H9 (cell line): ENCODE measurements at regions not wholly inside any gene's neighbourhood (a gene's known extent, or its start where the extent isn't known, plus 50 kb on each side); places are given as distances from the start of the nearest gene placed in this dataset.

Source experiments
- DNase-seq: peaks from one replicate; pipeline ENCODE4 v3.0.0-alpha.2; 2017
- H2AFZ ChIP-seq: one replicate; pipeline ENCODE4 v1.6.1; 2013; ENCODE audit warnings: mild to moderate bottlenecking, low read length, control low read depth, moderate library complexity
- H2AK5ac ChIP-seq: 2 replicates; pipeline ENCODE4 v1.6.1; 2013; ENCODE audit warnings: low read length, control low read depth, mixed read lengths; ENCODE audit not compliant: insufficient read length
- H2BK120ac ChIP-seq: one replicate; pipeline ENCODE4 v1.6.1; 2013; ENCODE audit warnings: low read depth, mild to moderate bottlenecking, low read length, control low read depth, inconsistent platforms; ENCODE audit not compliant: poor library complexity, severe bottlenecking
- H2BK12ac ChIP-seq: 2 replicates; pipeline ENCODE4 v1.6.1; 2013; ENCODE audit warnings: low read length, control low read depth, mixed read lengths, low read depth; ENCODE audit not compliant: insufficient read length
- H2BK15ac ChIP-seq: 2 replicates; pipeline ENCODE4 v1.6.1; 2013; ENCODE audit warnings: low read depth, low read length, control low read depth
- H2BK20ac ChIP-seq: one replicate; pipeline ENCODE4 v1.6.1; 2013; ENCODE audit warnings: low read depth, mild to moderate bottlenecking, low read length, control low read depth, inconsistent platforms; ENCODE audit not compliant: poor library complexity, severe bottlenecking
- H2BK5ac ChIP-seq: 2 replicates; pipeline ENCODE4 v1.6.1; 2013; ENCODE audit warnings: low read length, control low read depth, mixed read lengths; ENCODE audit not compliant: insufficient read length
- H3K14ac ChIP-seq: 2 replicates; pipeline ENCODE4 v1.6.1; 2013; ENCODE audit warnings: low read length, control low read depth; ENCODE audit not compliant: insufficient read depth
- H3K18ac ChIP-seq: 2 replicates; pipeline ENCODE4 v1.6.1; 2013; ENCODE audit warnings: low read depth, mild to moderate bottlenecking, mixed read lengths, low read length, control low read depth; ENCODE audit not compliant: insufficient read length
- H3K23ac ChIP-seq: 2 replicates; pipeline ENCODE4 v1.6.1; 2013; ENCODE audit warnings: low read length, control low read depth, mixed read lengths, low read depth; ENCODE audit not compliant: insufficient read length
- H3K23me2 ChIP-seq: 2 replicates; pipeline ENCODE4 v1.6.1; 2013; ENCODE audit warnings: low read depth, mild to moderate bottlenecking, mixed read lengths, low read length, control low read depth; ENCODE audit not compliant: insufficient read length, poor library complexity, severe bottlenecking
- H3K27ac ChIP-seq: 2 replicates; pipeline ENCODE4 v1.5.1; 2013; ENCODE audit warnings: low read length, control low read depth, mixed read lengths, low read depth; ENCODE audit not compliant: insufficient read length
- H3K27me3 ChIP-seq: 2 replicates; pipeline ENCODE4 v1.6.1; 2013; ENCODE audit warnings: low read length, control low read depth, inconsistent platforms; ENCODE audit not compliant: insufficient read depth
- H3K4ac ChIP-seq: 2 replicates; pipeline ENCODE4 v1.6.1; 2013; ENCODE audit warnings: low read depth, mild to moderate bottlenecking, control low read depth, inconsistent platforms, low read length, moderate library complexity
- H3K4me1 ChIP-seq: 2 replicates; pipeline ENCODE4 v1.6.1; 2013; ENCODE audit warnings: low read length, control low read depth, inconsistent platforms; ENCODE audit not compliant: insufficient read depth
- H3K4me2 ChIP-seq: 2 replicates; pipeline ENCODE4 v1.6.1; 2013; ENCODE audit warnings: low read length, control low read depth, mixed read lengths; ENCODE audit not compliant: insufficient read length, insufficient read depth
- H3K56ac ChIP-seq: 2 replicates; pipeline ENCODE4 v1.6.1; 2013; ENCODE audit warnings: low read depth, mild to moderate bottlenecking, mixed read lengths, low read length, control low read depth; ENCODE audit not compliant: insufficient read length
- H3K79me1 ChIP-seq: 2 replicates; pipeline ENCODE4 v1.6.1; 2013; ENCODE audit warnings: low read depth, mild to moderate bottlenecking, moderate library complexity, low read length, control low read depth, inconsistent platforms; ENCODE audit not compliant: insufficient read depth, poor library complexity, severe bottlenecking
- H3K79me2 ChIP-seq: 2 replicates; pipeline ENCODE4 v1.6.1; 2013; ENCODE audit warnings: low read length, control low read depth, inconsistent platforms; ENCODE audit not compliant: insufficient read depth
- H3K9ac ChIP-seq: 2 replicates; pipeline ENCODE4 v1.6.1; 2013; ENCODE audit warnings: low read length, control low read depth, mixed read lengths; ENCODE audit not compliant: insufficient read length; ENCODE audit errors: extremely low read depth
- H3K9me3 ChIP-seq: one replicate; pipeline ENCODE4 v1.6.1; 2013; ENCODE audit warnings: low read depth, low read length, inconsistent platforms; ENCODE audit not compliant: control insufficient read depth
- H3T11ph ChIP-seq: one replicate; pipeline ENCODE4 v1.6.1; 2013; ENCODE audit warnings: mild to moderate bottlenecking, low read length, control low read depth, inconsistent platforms
- H4K20me1 ChIP-seq: one replicate; pipeline ENCODE4 v1.6.1; 2013; ENCODE audit not compliant: control insufficient read depth, insufficient read length, insufficient read depth
- H4K5ac ChIP-seq: 2 replicates; pipeline ENCODE4 v1.6.1; 2013; ENCODE audit warnings: low read depth, mild to moderate bottlenecking, mixed read lengths, low read length, control low read depth; ENCODE audit not compliant: insufficient read length
- H4K8ac ChIP-seq: replicated peaks from 2 replicates; pipeline ENCODE4 v1.6.1; 2013; ENCODE audit warnings: low read length, control low read depth, mixed read lengths, low read depth; ENCODE audit not compliant: insufficient read length
- H4K91ac ChIP-seq: 2 replicates; pipeline ENCODE4 v1.6.1; 2013; ENCODE audit warnings: low read depth, mild to moderate bottlenecking, moderate library complexity, mixed read lengths, low read length, control low read depth; ENCODE audit not compliant: insufficient read length
- H3K27ac Mint-ChIP-seq, 3 experiments: 2 replicates in 2 of 3; 3 replicates in 1 of 3; pipeline ENCODE4 v1.8.0; 2020 to 2021; ENCODE audit warnings: mixed read lengths in 3 of 3, mild to moderate bottlenecking in 1 of 3, moderate library complexity in 1 of 3
- H3K27me3 Mint-ChIP-seq: 2 replicates; pipeline ENCODE4 v1.8.0; 2021; ENCODE audit warnings: low read depth, mild to moderate bottlenecking, moderate library complexity, mixed read lengths
- H3K36me3 Mint-ChIP-seq, 3 experiments: 2 replicates in 2 of 3; 3 replicates in 1 of 3; pipeline ENCODE4 v1.8.0; 2020 to 2021; ENCODE audit warnings: low read depth in 3 of 3, mixed read lengths in 3 of 3; ENCODE audit not compliant: insufficient read depth in 1 of 3
- H3K4me1 Mint-ChIP-seq, 2 experiments: 2 replicates each; pipeline ENCODE4 v1.8.0; 2020; ENCODE audit warnings: mixed read lengths in 2 of 2
- H3K4me3 Mint-ChIP-seq, 2 experiments: 2 replicates in 1 of 2; 3 replicates in 1 of 2; pipeline ENCODE4 v1.8.0; 2020 to 2021; ENCODE audit warnings: mild to moderate bottlenecking in 2 of 2, mixed read lengths in 2 of 2, moderate library complexity in 1 of 2
- H3K9me3 Mint-ChIP-seq, 2 experiments: 2 replicates in 1 of 2; 3 replicates in 1 of 2; pipeline ENCODE4 v1.8.0; 2020; ENCODE audit warnings: mild to moderate bottlenecking in 2 of 2, mixed read lengths in 2 of 2, moderate library complexity in 1 of 2
- WGBS: extraction: QIAGEN DNeasy Blood & Tissue Kit; methylation state at CpG from one replicate; pipeline ENCODE4 v1.1.7; 2013; ENCODE audit warnings: missing lambda C conversion rate, low lambda C conversion rate, mixed read lengths; ENCODE audit not compliant: insufficient read length; ENCODE audit errors: extremely low coverage; 5-methylcytosine and 5-hydroxymethylcytosine counted together
- TF ChIP-seq, protein P1 (sequence below): fragments of 200-600 bp; sonication (generic); conservative IDR thresholded peaks from 3 replicates; pipeline ENCODE4 v1.8.0; 2021; ENCODE audit warnings: antibody characterized with exemption, mild to moderate bottlenecking

- no peak overlapping the region for H3K56ac ChIP-seq
- no peaks in the 10 kb centered on the region for H3K9me3 ChIP-seq
- H3K9me3 Mint-ChIP-seq = no peaks in the 10 kb centered on the region; a peak in 1 of 5 replicates
- no peak overlapping the region for H2BK20ac ChIP-seq
- no peak overlapping the region for H4K8ac ChIP-seq
- H4K91ac ChIP-seq = no peak overlapping the region
- H4K20me1 ChIP-seq = no peaks in the 10 kb centered on the region
- 0 out of 2 replicates have a peak, but pooled peaks cover 2% of the 10 kb centered on the region for H3K4me1 ChIP-seq
- no peak overlapping the region for H2BK12ac ChIP-seq
- H3K27me3 ChIP-seq = no peaks in the 10 kb centered on the region
- H4K5ac ChIP-seq = no peak overlapping the region
- no peaks in the 10 kb centered on the region for H3K79me1 ChIP-seq
- TF ChIP-seq, protein P1, sequence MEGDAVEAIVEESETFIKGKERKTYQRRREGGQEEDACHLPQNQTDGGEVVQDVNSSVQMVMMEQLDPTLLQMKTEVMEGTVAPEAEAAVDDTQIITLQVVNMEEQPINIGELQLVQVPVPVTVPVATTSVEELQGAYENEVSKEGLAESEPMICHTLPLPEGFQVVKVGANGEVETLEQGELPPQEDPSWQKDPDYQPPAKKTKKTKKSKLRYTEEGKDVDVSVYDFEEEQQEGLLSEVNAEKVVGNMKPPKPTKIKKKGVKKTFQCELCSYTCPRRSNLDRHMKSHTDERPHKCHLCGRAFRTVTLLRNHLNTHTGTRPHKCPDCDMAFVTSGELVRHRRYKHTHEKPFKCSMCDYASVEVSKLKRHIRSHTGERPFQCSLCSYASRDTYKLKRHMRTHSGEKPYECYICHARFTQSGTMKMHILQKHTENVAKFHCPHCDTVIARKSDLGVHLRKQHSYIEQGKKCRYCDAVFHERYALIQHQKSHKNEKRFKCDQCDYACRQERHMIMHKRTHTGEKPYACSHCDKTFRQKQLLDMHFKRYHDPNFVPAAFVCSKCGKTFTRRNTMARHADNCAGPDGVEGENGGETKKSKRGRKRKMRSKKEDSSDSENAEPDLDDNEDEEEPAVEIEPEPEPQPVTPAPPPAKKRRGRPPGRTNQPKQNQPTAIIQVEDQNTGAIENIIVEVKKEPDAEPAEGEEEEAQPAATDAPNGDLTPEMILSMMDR = no peak
- H3K23ac ChIP-seq = no peak overlapping the region
- H3K23me2 ChIP-seq = no peaks in the 10 kb centered on the region
- DNase-seq = no peak
- no peaks in the 10 kb centered on the region for H3K36me3 Mint-ChIP-seq
- H2AFZ ChIP-seq = no peak overlapping the region
- no peak overlapping the region for H2BK15ac ChIP-seq
- no peak overlapping the region for H2AK5ac ChIP-seq
- no peaks in the 10 kb centered on the region for H3K27me3 Mint-ChIP-seq
- H3K18ac ChIP-seq = no peak overlapping the region
- no CpG with 5 or more reads among the region's 3 CpGs for WGBS
- 0 out of 4 replicates have a peak, but pooled peaks cover 0 to 2% of the 10 kb centered on the region in 2 experiments for H3K4me1 Mint-ChIP-seq
- H3K4ac ChIP-seq = no peak overlapping the region
- H3K14ac ChIP-seq = no peak overlapping the region
- no peak overlapping the region for H3K27ac ChIP-seq
- H2BK5ac ChIP-seq = no peak overlapping the region
- no peak overlapping the region; a peak in 1 of 7 replicates for H3K27ac Mint-ChIP-seq
- no peak overlapping the region for H3K9ac ChIP-seq
- no peak overlapping the region for H2BK120ac ChIP-seq
- no peak overlapping the region for H3T11ph ChIP-seq
- H3K4me3 Mint-ChIP-seq = no peak overlapping the region
- H3K79me2 ChIP-seq = no peaks in the 10 kb centered on the region
- no peak overlapping the region for H3K4me2 ChIP-seq
Observed at GRCh38 chr7:21357151-21358097, 70.5 kb upstream of the SP4 start.
